ENCODE measurements at regions not wholly inside any gene's neighbourhood (a gene's known extent, or its start where the extent isn't known, plus 50 kb on each side); places are given as distances from the start of the nearest gene placed in this dataset.

DNA sequence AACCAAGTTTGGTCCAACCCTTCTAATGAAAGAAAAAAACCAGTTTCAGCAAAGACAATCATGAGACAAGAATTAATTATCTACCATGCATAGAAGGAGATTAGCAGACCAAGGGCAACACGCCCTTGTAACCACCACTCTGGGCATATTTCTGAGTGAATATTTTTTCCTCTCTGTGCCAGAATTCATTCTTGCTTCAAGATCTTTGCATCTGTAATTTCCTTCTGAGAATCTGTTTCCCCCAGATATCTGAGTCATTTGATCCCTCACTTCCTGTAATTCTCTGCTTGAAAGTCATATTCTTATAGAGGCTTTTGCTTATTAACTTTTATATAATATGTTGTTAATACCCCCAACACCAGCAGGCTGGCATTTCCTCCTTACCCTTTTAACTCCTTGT, 243.7 kb downstream of the SLC16A7 start:
- Mint-ChIP-seq H3K27ac (no peak overlapping the region), H3K9me3 (peaks cover 0 to 10% (median 0%) of the 10 kb centered on the region in 6 donors), H3K4me1 (no peaks in the 10 kb centered on the region), H3K27me3 (ENCODE audit: low read depth in 3 of 3) (peaks cover 0 to 5% (median 3%) of the 10 kb centered on the region in 3 donors), H3K36me3 (no peaks in the 10 kb centered on the region), H3K4me3 (no peak overlapping the region)
- DNase-seq = no peak

DNA sequence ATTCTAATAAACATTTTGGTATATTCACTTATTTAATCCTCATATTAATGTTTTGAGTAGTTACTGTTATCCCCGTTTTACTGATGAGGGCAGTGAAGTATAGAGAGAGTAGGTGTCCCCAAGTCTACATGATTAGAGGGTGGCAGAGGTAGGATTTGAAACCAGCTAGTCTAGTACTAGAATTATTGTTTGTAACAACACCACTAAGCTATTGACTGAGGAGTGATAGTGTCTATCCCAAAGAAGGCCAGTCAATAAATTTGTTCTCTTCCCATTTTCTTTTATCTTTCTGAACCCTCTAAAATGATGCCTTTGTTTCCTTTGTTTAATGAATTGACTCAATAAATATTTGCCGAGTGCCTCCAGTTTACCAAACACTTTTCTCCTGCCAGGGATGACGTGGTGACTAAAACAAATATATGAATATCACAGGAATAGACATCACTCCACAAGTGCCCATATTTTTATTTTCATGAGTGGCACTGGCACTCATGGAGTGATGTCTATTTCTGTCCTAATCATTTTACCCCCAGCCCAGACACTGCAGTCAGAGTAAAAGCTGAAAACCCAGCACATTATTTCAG, 247.5 kb downstream of the SLC16A7 start:
- no peaks in the 10 kb centered on the region for H3K36me3 Mint-ChIP-seq
- H3K4me3 Mint-ChIP-seq = no peak overlapping the region
- DNase-seq = no peak
- H3K27me3 Mint-ChIP-seq (ENCODE audit: low read depth in 3 of 3) = peaks cover 0 to 8% (median 3%) of the 10 kb centered on the region in 3 donors
- no peaks in the 10 kb centered on the region for H3K4me1 Mint-ChIP-seq
- H3K9me3 Mint-ChIP-seq = peaks cover 0 to 9% (median 0%) of the 10 kb centered on the region in 6 donors
- H3K27ac Mint-ChIP-seq = no peak overlapping the region

DNA sequence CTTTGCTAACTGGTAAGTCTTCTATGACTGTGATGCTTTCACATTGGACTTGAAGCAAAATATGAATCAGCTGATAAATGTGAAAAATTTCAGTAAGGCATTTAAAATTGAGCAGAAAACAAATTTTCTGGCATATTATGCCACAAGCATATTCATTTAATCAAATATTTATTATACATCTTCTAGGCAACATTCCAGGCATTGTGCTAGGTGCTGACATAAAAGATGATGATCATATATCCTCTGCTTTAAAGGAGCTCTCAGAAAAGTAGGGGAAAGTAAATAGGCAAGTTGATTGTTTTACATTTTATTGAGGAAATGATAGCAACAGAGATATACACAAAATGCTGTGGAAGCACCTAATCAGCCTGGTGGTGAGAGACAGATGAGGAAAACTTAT, 248.9 kb downstream of the SLC16A7 start:
- Mint-ChIP-seq H3K27ac (no peak overlapping the region), H3K27me3 (ENCODE audit: low read depth in 3 of 3) (peaks cover 0 to 8% (median 3%) of the 10 kb centered on the region in 3 donors), H3K9me3 (peaks cover 0 to 11% (median 2%) of the 10 kb centered on the region in 6 donors), H3K4me1 (no peaks in the 10 kb centered on the region), H3K36me3 (no peaks in the 10 kb centered on the region), H3K4me3 (no peak overlapping the region)
- no peak for DNase-seq

DNA sequence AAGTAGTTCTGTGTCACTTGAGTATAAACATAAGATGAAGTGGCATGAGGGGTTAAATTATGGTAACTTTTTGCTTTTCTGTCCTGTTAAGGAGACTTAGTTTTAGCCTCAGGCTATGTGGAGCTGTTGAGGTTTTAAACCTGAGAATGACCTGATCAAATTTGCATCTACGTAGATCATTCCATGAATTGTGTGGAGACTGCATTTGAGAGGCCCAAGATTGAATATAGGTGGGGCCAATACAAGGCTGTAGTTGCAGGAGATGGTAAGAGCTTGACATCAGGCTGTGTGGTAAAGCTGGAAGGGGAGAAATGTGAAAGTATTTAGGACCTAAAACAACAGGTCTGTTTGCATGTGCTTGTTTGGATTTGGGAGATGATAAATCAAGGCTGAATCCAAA, 249.5 kb downstream of the SLC16A7 start:
- Mint-ChIP-seq H3K27me3 (ENCODE audit: low read depth in 3 of 3) (peaks cover 0 to 5% (median 3%) of the 10 kb centered on the region in 3 donors), H3K27ac (no peak overlapping the region), H3K4me3 (no peak overlapping the region), H3K36me3 (no peaks in the 10 kb centered on the region), H3K9me3 (peaks cover 0 to 11% (median 4%) of the 10 kb centered on the region in 6 donors), H3K4me1 (no peaks in the 10 kb centered on the region)
- no peak for DNase-seq

DNA sequence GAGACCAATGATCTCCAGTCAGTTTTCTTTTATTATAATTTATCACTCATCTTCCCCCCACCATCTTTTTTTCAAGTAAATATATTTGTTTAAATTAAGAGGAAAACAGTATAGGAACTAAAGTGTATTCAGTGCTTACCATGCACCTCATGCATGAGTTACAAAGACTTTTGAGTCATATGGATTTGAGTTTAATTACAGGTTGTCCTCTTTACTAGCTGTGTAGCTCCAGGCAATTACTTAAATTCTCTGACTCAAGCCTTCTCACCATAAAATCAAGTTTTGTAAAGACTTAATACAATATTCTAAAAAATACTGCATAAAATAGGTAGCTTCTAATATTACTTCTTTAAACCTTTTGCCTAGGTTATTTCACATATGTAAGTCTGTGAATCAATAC, 251.3 kb downstream of the SLC16A7 start:
- no peaks in the 10 kb centered on the region for H3K36me3 Mint-ChIP-seq
- H3K27ac Mint-ChIP-seq = no peak overlapping the region
- peaks cover 0 to 13% (median 4%) of the 10 kb centered on the region in 6 donors for H3K9me3 Mint-ChIP-seq

DNA sequence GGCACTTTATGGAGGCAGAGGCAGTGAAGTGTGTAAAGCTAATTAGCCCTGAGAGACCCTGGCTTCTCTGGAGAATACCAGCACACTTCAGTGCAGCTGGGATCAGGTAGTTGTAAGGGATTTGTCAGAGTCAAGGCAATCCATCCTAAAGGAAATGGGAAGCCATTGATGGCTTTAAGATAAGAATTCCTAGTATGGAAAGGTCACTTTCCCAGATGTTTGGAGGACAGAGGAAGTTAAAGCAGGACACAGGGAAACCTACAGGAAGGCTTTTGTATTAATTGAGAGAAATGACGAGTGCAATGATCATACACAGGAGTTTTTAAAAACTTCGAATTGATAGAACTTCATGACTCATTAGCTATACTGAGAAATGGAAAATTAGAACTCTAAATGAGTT, 254.4 kb downstream of the SLC16A7 start:
- Mint-ChIP-seq H3K4me3 (no peak overlapping the region), H3K4me1 (no peaks in the 10 kb centered on the region), H3K27ac (no peak overlapping the region), H3K36me3 (no peaks in the 10 kb centered on the region), H3K9me3 (peaks cover 0 to 11% (median 4%) of the 10 kb centered on the region in 6 donors), H3K27me3 (ENCODE audit: low read depth in 3 of 3) (peaks cover 0 to 2% (median 1%) of the 10 kb centered on the region in 3 donors)
- no peak for DNase-seq

More for the DNA sequence above, 251.3 kb downstream of the SLC16A7 start:
- Mint-ChIP-seq H3K27me3 (ENCODE audit: low read depth in 3 of 3) (peaks cover 0 to 5% (median 0%) of the 10 kb centered on the region in 3 donors), H3K4me3 (no peak overlapping the region), H3K4me1 (no peaks in the 10 kb centered on the region)
- DNase-seq = no peak

DNA sequence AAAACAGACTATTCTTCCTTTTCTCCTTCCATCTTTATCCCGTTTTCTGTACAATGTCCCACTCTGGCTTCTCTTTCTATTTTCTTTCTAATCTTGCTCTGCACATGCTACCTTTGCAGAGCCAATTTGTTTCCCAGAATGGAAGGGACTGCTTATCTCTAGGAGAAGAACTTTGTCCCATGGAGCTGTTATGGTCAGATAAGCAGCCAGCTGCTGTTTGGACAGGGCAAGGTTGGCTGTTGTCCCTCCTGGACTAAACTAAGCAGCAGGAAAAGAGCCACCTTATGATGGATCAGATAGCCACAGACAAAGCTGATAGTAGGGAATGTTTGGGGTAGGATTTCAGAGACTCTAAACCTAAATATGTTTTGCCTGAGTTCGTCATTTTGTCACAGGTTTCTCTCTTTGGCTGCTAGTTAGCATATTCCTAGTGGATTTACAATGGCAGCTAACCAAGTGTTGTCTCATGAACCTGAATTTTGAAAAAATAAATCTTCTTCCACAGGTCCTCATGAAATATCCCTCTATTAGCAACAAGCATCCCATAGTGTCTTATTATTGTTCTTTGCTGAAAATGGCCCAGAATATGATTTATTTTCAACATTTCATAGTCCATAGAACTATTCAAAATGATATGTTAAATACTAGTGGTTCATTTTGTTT, 262.8 kb downstream of the SLC16A7 start:
- DNase-seq = no peak
- Mint-ChIP-seq H3K4me3 (no peak overlapping the region), H3K27ac (no peak overlapping the region), H3K27me3 (ENCODE audit: low read depth in 3 of 3) (peaks cover 0 to 5% (median 3%) of the 10 kb centered on the region in 3 donors), H3K4me1 (no peaks in the 10 kb centered on the region), H3K9me3 (peaks cover 3 to 10% (median 9%) of the 10 kb centered on the region in 6 donors), H3K36me3 (no peaks in the 10 kb centered on the region)

DNA sequence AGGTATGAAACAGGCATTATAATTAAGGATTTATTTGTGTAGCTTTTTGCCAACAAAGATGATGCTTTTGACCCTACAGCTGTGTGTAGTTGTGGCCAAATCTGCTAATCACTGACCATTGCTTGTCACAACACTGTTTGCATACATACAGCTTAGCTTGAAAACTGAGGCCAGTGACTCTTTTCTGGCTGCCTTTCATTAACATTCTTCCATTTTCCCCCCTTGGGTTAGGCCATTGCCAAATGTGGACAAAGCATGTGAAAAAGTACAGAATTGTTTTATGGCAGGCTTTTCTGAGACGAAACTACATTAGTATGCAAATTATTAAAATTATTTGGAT, 263.3 kb downstream of the SLC16A7 start:
- Mint-ChIP-seq H3K36me3 (no peaks in the 10 kb centered on the region), H3K27ac (no peak overlapping the region), H3K9me3 (peaks cover 3 to 14% (median 9%) of the 10 kb centered on the region in 6 donors), H3K4me1 (no peaks in the 10 kb centered on the region), H3K4me3 (no peak overlapping the region), H3K27me3 (ENCODE audit: low read depth in 3 of 3) (peaks cover 0 to 5% (median 3%) of the 10 kb centered on the region in 3 donors)
- DNase-seq = no peak

DNA sequence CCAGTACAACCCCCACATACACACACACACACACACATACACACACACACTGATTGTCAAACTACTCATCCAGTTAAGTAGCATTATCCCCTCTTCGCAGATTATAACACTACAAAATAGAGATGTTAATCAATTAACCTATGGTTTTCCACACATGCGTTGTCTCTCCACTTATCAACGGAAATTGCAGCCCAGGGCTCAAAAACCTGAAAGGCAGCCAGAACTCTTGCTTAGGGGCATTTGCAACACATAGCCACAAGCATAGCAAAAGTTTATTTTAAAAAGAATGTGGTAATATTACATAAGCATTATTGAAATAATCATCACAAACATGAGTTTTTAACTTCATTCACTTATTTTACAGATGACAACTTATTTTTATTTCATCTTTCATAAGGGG, 265.8 kb downstream of the SLC16A7 start:
- no peak for DNase-seq
- Mint-ChIP-seq H3K27me3 (ENCODE audit: low read depth in 3 of 3) (peaks cover 0 to 3% (median 1%) of the 10 kb centered on the region in 3 donors), H3K4me3 (no peak overlapping the region), H3K27ac (no peak overlapping the region), H3K4me1 (no peaks in the 10 kb centered on the region), H3K9me3 (peaks cover 2 to 15% (median 4%) of the 10 kb centered on the region in 6 donors), H3K36me3 (no peaks in the 10 kb centered on the region)

DNA sequence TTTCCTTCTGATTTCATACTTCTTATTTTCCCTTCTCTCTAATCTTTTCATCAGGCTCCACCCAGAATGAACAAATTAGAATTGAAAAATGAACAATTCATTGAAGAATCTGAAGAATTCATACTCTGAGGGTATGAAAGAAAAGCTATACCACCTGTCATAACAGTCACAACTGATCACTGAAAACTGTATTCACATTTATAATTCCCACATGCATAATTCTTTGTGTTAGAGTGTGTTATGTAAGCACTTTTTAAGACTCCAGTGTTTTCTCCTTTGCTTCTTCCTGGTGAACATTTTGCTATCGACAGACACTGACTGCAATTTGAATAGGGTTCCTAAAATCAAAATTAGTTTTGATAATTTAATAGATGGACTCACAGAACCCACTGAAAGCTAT, 271.2 kb downstream of the SLC16A7 start:
- no peak for DNase-seq
- H3K4me3 Mint-ChIP-seq = no peak overlapping the region
- H3K9me3 Mint-ChIP-seq = peaks cover 0 to 23% (median 3%) of the 10 kb centered on the region in 6 donors
- H3K27me3 Mint-ChIP-seq (ENCODE audit: low read depth in 3 of 3) = peaks cover 0 to 3% (median 0%) of the 10 kb centered on the region in 3 donors
- H3K36me3 Mint-ChIP-seq = no peaks in the 10 kb centered on the region
- no peaks in the 10 kb centered on the region for H3K4me1 Mint-ChIP-seq
- H3K27ac Mint-ChIP-seq = no peak overlapping the region

DNA sequence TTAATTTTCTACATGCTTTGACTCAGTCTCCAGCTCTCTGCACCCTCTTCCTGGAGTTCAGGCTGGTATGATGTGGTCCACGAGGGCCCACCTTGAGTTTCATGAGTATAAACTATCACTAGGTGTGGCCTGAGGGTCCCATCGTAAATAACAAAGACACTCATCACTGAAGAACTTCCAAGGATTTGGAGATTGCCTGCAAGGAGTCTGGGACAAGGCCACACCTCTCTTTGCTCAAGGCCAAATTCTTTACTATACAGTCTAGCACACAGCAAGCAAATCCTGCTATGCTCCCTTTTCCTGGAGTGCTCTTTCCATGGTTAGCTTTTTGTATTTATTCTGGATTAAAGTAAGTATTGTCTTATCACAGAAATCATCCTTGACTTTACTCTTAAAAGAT, 271.9 kb downstream of the SLC16A7 start:
- DNase-seq = no peak
- no peak overlapping the region for H3K27ac Mint-ChIP-seq
- no peaks in the 10 kb centered on the region for H3K36me3 Mint-ChIP-seq
- peaks cover 0 to 20% (median 2%) of the 10 kb centered on the region in 6 donors for H3K9me3 Mint-ChIP-seq
- H3K4me1 Mint-ChIP-seq = no peaks in the 10 kb centered on the region
- H3K27me3 Mint-ChIP-seq (ENCODE audit: low read depth in 3 of 3) = no peaks in the 10 kb centered on the region
- H3K4me3 Mint-ChIP-seq = no peak overlapping the region

DNA sequence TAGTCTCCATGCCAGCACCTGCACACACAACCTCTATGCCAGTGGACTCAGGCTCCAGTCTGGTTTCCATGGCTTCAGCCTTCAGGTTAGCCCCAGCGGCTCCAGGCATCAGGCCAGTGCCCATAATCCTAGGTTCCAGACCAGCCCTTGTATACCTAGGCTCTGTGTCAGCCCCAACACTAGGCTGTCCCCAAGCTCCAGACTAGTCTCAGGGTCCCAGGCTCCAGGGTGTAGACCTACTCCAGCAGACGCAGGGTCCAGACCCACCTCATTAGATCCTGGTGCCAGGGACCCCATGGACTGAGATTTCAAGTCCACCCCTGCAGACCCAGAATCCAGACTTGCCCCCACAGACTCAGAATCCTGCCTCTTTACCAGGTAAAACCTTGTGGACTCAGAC, 275.9 kb downstream of the SLC16A7 start:
- Mint-ChIP-seq H3K27me3 (ENCODE audit: low read depth in 3 of 3) (peaks cover 0 to 1% (median 0%) of the 10 kb centered on the region in 3 donors), H3K4me1 (no peaks in the 10 kb centered on the region), H3K9me3 (peaks cover 0 to 19% (median under 1%) of the 10 kb centered on the region in 6 donors), H3K36me3 (no peaks in the 10 kb centered on the region), H3K4me3 (no peak overlapping the region), H3K27ac (no peak overlapping the region)
- no peak for DNase-seq

DNA sequence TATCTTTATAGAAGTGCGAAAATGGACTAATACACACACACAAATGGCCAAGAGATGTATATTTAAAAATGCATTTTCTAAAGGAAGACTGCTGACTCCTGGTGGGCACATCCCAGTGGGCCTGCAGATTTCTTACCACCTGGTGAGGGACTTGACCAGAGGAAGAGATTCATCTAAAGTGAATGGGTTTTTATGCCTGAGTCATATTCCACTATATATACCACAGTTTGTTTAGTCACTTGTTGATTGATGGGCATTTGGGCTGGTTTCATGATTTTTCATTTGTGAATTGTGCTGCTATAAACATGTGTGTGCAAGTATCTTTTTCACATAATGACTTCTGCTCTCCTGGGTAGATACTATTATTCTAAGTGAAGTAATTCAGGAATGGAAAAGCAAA, 277.3 kb downstream of the SLC16A7 start:
- H3K4me3 Mint-ChIP-seq = no peak overlapping the region
- H3K9me3 Mint-ChIP-seq = peaks cover 0 to 19% (median 3%) of the 10 kb centered on the region in 6 donors
- no peaks in the 10 kb centered on the region for H3K4me1 Mint-ChIP-seq
- no peak for DNase-seq
- peaks cover 0 to 1% (median 0%) of the 10 kb centered on the region in 3 donors for H3K27me3 Mint-ChIP-seq (ENCODE audit: low read depth in 3 of 3)
- H3K27ac Mint-ChIP-seq = no peak overlapping the region
- no peaks in the 10 kb centered on the region for H3K36me3 Mint-ChIP-seq

DNA sequence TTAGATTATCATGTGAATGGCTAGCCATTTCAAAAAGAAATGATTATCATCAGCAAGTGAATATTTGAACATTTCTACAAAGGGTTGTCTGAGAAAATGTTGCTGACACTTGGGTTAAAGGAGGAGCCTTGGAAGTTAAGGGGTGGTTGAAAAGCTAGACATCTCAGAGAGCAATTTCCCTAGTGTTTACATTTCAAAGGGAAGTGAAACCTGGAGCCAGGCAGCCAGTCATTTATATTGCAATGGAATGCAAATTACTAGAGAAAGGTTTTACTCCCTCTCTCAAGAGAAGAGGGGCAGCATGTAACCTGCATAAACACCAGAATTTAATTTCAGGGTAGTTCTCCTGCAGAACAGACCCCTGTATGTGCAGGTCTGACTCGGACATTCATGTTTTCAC, 279.0 kb downstream of the SLC16A7 start:
- Mint-ChIP-seq H3K27me3 (ENCODE audit: low read depth in 3 of 3) (peaks cover 0 to 1% (median 0%) of the 10 kb centered on the region in 3 donors), H3K4me1 (no peaks in the 10 kb centered on the region)

More for the DNA sequence above, 279.0 kb downstream of the SLC16A7 start:
- H3K9me3 Mint-ChIP-seq = peaks cover 0 to 25% (median 3%) of the 10 kb centered on the region in 6 donors
- H3K4me3 Mint-ChIP-seq = no peak overlapping the region
- DNase-seq = no peak
- no peak overlapping the region for H3K27ac Mint-ChIP-seq
- no peaks in the 10 kb centered on the region for H3K36me3 Mint-ChIP-seq

All from immature natural killer cell (primary cell).